AG20443 (cell line): ENCODE measurements at regions not wholly inside any gene's neighbourhood (a gene's known extent, or its start where the extent isn't known, plus 50 kb on each side); places are given as distances from the start of the nearest gene placed in this dataset.
A peak's percentile ranks its signal among the peaks of the same experiment; 100 is the strongest.

ENCODE experiments used
- DNase-seq: peaks from one replicate; pipeline ENCODE4 v3.0.0; 2012; ENCODE audit warnings: low spot score, mixed read lengths

- DNase-seq = no peak
These were observed 142.3 kb upstream of the PARP11 start for GRCh38 chr12:4015225-4016091.

GRCh38 chr12:4014858-4015224 is 141.6 kb upstream of the PARP11 start:
- no peak for DNase-seq

- DNase-seq = no peak
These were observed 141.2 kb upstream of the PARP11 start for GRCh38 chr12:4014444-4014843.

DNA sequence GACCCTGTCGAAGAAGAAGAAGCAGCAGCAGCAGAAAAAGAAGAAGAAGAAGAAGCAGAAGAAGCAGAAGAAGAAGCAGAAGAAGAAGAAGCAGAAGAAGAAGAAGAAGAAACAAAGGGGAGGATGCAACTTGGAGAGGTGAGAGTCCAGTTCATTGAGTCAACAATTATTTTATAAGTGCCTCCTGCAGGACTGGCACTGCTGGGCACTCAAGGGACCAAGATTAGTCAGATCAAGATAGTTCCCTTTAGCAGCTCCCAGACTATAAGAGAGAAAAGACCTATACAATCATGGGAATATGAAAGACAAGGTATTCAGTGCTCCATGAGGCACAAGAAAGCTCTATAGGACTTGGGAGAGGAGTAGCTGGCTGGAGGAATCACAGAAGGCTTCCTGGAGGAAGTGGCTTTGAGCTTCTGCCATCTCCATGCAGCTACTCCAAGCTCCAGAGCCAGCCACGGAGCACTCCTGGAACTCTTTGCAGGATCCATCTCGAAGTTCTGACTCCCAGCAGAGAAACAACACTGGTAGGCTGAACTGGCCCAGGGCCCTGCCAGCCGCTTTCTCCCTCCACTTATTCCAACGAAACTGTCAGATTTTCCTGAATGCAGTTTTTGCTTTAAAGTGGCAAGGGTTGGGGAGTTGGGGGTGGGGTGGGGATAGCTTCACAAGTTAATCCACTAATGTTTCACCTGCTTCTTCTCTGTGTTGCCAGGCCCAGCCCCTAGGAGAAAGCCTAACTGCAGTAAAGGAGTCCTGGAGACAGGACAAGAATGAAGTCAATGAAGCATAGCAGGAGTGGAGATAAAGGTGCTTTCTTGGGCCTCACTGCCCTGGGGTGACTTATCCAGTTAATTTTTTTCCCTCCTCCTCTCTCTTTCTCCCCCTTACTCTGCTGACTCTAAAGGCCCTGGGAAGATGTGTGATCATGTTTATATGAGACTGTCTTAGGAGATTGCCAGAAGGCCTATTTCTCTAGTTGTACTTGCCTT is 140.1 kb upstream of the PARP11 start:
- DNase-seq = no peak

- no peak for DNase-seq
These were observed 138.9 kb upstream of the PARP11 start for GRCh38 chr12:4012073-4012472.

DNA sequence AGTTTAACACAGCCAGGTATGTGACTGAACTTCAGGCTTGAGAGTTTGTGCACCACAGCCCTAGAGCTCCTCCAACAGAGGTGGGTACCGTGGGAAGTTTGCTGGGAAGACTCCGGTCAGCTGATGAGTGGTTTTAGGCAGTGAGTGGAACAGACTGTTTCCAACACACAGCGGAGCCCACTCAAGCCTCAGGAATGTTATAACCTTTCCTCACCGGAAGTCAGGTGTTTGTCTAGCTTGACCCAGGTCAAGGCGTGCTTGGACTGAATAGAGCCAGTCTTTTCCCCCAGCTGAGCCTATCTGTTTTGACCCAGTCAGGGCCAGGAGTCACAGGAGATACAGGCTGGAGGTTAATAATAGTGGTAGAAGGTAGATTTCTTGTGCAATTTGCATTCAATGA is 138.4 kb upstream of the PARP11 start:
- no peak for DNase-seq

- DNase-seq = no peak
These were observed 136.9 kb upstream of the PARP11 start for GRCh38 chr12:4009979-4010704.

DNA sequence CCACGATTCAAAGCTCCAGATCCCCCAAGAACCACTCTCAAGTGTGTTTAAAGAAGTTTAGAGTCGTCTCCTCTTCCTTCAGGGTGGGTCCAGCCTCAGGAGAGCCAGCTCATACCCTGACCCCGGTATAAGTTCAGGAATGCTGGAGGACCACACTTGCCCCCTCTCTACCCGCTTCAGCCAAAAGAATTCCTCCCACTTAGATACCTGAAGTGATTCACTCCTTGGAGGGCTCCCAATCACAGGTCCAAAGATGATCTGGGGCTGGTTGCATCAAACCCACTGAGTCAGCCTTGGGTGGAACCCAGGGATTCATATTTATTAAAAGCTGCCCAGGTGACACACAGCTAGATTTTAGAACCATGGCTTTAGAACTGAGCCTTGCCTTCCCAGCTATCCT is 133.5 kb upstream of the PARP11 start:
- no peak for DNase-seq

GRCh38 chr12:4005851-4006430 is 132.7 kb upstream of the PARP11 start:
- no peak for DNase-seq

DNA sequence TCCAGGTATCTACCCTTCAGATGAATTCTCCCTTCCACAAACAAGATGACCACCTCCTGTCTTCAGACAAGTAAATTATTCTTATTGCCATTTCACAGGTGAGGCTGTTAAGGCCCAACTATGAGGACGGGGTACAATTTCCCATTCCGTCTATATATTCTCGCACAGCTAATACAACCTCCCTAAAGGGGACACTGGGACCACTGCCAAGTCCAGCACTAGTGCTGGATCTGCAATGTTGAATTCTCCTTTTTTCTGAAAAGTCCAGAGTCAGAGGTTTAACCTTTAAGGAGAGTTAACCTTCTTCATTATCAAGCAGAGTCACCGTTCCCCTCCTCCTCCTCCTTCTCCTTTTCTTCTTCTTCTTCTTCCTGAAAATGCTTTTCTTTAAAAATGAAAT is 130.4 kb upstream of the PARP11 start:
- no peak for DNase-seq

DNA sequence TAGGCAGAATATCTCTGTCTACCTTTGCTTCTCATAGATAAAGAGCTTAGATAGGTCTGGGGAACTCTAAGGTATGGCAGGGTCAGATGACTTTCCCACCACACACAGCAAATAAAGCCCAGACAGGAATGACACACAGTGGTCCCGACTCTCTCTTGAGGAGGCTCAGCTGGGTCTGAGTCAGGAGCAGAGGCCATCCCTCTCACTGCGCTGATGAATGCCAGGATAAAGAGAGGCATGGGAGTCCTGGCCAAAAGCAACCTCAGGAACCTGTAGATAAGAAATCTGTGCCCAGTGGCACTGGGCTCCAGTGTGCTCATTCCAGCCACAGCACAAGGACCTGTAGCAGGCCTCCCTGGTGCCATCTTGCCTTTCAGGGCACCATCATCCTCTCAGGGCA is 129.4 kb upstream of the PARP11 start:
- no peak for DNase-seq

DNA sequence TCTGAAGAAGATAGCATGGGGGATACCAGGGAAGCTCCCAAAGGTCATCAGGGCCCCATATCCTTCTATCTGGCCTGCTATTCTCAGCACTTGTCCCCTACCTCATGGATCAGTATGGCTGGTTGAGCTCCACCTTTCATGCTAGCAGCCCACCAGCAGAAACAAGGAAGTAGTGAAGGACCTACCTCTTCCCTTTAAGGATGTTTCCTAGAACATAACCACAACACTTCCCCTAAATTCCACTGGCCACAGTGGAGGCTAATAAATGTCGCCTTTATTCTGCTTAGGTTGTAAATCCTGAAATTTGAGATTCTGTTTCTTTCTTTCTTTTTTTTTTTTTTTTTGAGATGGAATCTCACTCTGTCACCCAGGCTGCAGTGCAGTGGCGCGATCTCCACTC is 128.6 kb upstream of the PARP11 start:
- no peak for DNase-seq

DNA sequence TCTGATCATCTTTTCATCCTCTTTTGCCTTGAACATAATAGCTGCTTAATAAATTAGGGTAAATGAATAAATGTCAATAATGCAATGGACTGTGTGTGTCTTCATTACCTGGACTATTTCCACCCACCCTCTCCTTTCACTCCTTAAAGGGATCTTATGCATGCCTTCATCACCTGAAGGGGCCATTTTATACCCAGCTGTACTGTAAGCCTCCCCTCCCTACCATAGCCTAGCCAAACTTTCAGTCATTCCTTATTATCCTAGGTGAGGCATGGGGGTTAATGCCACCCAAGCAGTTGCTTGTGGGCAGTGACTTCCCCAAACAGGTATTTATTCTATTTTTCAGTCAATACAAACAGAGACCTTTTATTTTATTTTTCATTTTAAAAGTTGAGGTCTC is 127.8 kb upstream of the PARP11 start:
- DNase-seq = no peak

DNA sequence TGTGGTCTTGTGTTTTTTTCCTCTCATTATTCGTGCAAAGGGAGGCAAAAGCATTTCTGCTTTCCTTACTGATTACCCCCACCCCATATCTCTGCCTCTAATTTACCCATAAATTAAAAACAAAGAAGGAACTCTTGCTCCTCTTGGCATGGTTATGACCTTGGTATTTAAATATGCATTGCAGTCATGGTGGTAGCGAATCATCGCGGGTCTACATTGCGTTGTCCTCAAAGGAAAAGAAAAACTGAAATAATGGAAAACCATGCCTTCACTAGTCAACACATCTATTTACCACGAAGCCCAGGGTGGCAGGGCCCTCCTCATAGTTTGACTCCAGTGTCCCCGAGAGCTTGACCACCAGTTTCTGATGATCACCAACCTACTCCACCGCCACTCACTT is 126.7 kb upstream of the PARP11 start:
- DNase-seq = no peak

DNA sequence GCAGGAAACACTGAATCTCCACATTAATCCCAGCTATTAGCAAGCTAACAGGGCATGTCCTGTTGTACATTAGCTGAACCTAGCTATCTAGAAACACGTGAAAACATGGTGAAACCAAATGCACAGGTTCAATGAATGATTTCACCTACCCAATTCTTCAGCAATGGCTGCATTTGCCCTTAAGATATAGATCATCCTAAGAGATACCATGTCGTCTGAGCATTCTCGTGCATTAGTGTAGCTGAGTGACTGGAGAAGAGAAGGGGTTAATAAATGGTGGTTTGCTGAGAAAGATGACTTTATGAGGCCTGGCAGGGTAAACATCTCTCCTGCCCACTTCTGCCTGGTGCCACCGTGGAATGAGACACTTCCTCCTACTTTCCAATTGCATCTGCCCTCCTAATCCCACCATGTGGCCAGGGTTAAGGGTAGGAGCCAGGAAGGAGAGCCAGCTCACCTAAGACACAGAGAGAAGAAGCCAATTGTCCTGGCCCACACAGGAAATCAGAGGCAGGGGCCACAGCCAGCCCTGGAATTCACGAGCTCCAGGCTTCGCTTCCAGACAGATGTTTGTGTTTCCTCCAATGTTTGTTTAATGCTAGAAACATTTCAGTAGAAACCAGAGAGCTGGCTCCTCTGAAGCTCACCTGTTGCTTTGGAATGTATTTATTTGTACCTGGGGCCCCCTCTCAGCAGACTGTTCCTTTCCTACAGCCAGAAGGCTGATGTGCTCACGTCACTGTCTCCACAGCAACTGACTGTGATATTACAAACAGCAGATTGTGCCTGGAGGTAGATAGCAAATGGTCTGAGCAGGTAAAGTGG is 126.0 kb upstream of the PARP11 start:
- DNase-seq = no peak

DNA sequence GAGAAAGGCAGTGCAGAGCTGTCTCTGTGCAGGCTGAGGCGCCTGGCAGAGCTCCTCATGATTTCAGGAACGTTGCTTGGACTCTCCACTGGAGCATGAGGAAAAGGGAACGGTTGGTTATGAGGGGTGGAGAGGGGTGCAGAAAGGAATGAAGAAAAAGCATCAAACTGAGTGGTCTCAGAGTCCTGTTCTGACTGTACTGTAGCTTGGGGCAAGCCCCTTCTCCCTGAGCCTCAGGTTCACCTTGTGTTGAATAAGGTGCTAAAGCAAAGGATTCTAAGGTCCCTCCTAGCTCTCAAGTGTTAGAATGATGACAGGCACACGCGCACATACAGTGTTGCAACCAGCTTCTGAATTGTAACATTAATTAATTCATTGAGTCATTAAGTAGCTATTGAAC is 125.2 kb upstream of the PARP11 start:
- DNase-seq = no peak

DNA sequence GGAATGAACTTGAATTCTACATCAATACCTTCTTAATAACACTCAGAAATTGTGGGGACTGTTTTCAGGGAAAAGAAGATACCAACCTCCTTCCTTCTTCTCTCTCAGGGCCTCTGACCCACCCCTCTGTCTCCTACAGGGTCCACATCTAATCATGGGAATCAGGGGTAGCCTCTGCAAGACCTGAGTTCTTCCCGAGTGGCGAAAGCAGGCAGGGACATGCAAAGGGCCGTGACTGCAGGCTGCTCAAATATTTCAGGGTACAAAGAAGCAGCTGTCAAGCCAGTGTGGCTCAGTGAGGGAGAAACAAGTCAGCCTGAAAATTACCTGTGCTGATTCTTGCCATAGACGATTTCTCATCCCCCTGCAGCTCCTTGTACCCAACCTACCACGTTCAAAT is 123.1 kb upstream of the PARP11 start:
- no peak for DNase-seq

DNA sequence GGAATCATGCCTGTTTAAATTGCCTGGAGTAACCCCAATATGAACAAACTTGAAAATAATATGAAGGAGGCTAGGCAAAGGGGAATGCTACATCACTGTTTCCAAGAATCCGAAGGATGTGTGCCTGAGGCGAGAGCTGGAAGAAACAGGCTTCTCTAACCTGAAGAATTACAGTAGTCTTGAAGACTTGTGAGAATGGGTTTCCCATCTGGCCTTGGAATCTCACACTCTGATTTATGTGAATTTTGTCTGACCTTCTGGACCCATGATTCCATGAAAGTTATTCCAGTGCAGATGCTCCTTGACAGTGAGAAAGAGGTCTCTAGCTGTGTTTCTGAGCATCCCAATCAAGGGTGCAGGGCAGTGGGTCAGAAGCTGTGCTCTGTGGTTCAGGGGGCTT is 122.1 kb upstream of the PARP11 start:
- DNase-seq = no peak

- DNase-seq = no peak
These were observed 121.3 kb upstream of the PARP11 start for GRCh38 chr12:3994500-3994899.

DNA sequence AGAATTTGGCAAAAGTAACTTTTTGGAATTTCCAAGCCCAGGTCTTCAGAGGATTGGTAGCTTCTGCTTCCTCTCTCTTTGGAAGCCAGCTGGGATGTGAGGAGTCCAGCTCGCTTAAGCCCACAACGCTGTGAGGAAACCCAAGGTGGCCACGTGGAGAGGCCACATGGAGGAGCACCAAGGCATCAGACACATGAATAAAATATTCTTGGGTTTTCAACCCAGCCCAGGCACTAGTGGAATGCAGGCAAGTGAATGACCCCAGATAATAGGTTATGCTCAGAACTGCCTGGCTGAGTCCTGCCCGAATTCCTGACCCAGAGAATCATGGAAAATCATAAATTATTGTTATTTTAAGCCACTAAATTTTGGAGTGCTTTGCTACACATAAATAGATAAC is 119.7 kb upstream of the PARP11 start:
- peak; percentile 31 for DNase-seq
